WTC11 (cell line): ENCODE measurements at regions not wholly inside any gene's neighbourhood (a gene's known extent, or its start where the extent isn't known, plus 50 kb on each side); places are given as distances from the start of the nearest gene placed in this dataset.

Experiments used
- ATAC-seq: fragments of 200-7000 bp; cut with Tn5 transposase; 2 replicates; pipeline ENCODE4 v1.10.0; 2021; ENCODE audit warnings: mild to moderate bottlenecking, moderate library complexity
- CTCF ChIA-PET: fragments of 300-600 bp; sonication (Branson Sonifier 250); formaldehyde crosslinking; loops from one replicate; lab custom pipeline; 2021; ENCODE audit warnings: antibody characterized with exemption; lab: Charles Lee
- POLR2A ChIA-PET: fragments of 350-600 bp; sonication (Branson Sonifier 250); formaldehyde crosslinking; loops from one replicate; lab custom pipeline; 2021; ENCODE audit warnings: antibody characterized with exemption; lab: Charles Lee
- DNase-seq: peaks from one replicate; pipeline ENCODE4 v3.0.0; 2021; ENCODE audit warnings: low spot score
- H3K27ac Mint-ChIP-seq: 2 replicates; pipeline ENCODE4 v1.8.0; 2021; ENCODE audit warnings: mixed read lengths
- H3K27me3 Mint-ChIP-seq: 2 replicates; pipeline ENCODE4 v1.8.0; 2021; ENCODE audit warnings: low read depth, mild to moderate bottlenecking, moderate library complexity, mixed read lengths
- H3K36me3 Mint-ChIP-seq: 2 replicates; pipeline ENCODE4 v1.8.0; 2021; ENCODE audit warnings: mixed read lengths
- H3K4me1 Mint-ChIP-seq: 2 replicates; pipeline ENCODE4 v1.8.0; 2022; ENCODE audit warnings: mixed read lengths
- H3K4me3 Mint-ChIP-seq: 2 replicates; pipeline ENCODE4 v1.8.0; 2021; ENCODE audit warnings: mild to moderate bottlenecking, moderate library complexity, mixed read lengths
- H3K9me3 Mint-ChIP-seq: 2 replicates; pipeline ENCODE4 v1.8.0; 2021; ENCODE audit warnings: mixed read lengths
- ATF1 ChIP-seq: sonication (generic); formaldehyde crosslinking; IDR thresholded peaks from 2 replicates; pipeline ENCODE4 v1.8.1; 2023; ENCODE audit warnings: mild to moderate bottlenecking, moderate library complexity, missing genetic modification reagents
- CREB1 ChIP-seq: sonication (generic); formaldehyde crosslinking; IDR thresholded peaks from 2 replicates; pipeline ENCODE4 v1.8.0; 2023; ENCODE audit warnings: mild to moderate bottlenecking, missing genetic modification reagents
- EMX1 ChIP-seq: fragments of 250-450 bp; sonication (Bioruptor Pico); IDR thresholded peaks from 2 replicates; pipeline ENCODE4 v1.8.0; 2021; ENCODE audit warnings: mild to moderate bottlenecking
- ESRRA ChIP-seq: sonication (generic); formaldehyde crosslinking; IDR thresholded peaks from 2 replicates; pipeline ENCODE4 v1.8.1; 2022; ENCODE audit warnings: mild to moderate bottlenecking, missing genetic modification reagents, borderline replicate concordance
- FOXJ3 ChIP-seq: sonication (generic); formaldehyde crosslinking; IDR thresholded peaks from 2 replicates; pipeline ENCODE4 v1.9.0; 2021; ENCODE audit warnings: missing genetic modification reagents, mild to moderate bottlenecking, borderline replicate concordance
- TP53 ChIP-seq: sonication (generic); formaldehyde crosslinking; IDR thresholded peaks from 2 replicates; pipeline ENCODE4 v1.8.1; 2023; ENCODE audit warnings: mild to moderate bottlenecking, missing genetic modification reagents
- ZNF138 ChIP-seq: sonication (generic); formaldehyde crosslinking; conservative IDR thresholded peaks from 2 replicates; pipeline ENCODE4 v1.8.1; 2022; ENCODE audit warnings: mild to moderate bottlenecking, moderate library complexity, missing genetic modification reagents
- ZNF263 ChIP-seq: sonication (generic); formaldehyde crosslinking; IDR thresholded peaks from 2 replicates; pipeline ENCODE4 v1.8.1; 2022; ENCODE audit warnings: low read depth, mild to moderate bottlenecking, moderate library complexity, missing genetic modification reagents
- ZNF396 ChIP-seq: fragments of 250-450 bp; sonication (Bioruptor Pico); IDR thresholded peaks from 2 replicates; pipeline ENCODE4 v1.8.0; 2021; ENCODE audit warnings: mild to moderate bottlenecking, moderate library complexity, borderline replicate concordance
- TF ChIP-seq, protein P1 (sequence below): sonication (generic); formaldehyde crosslinking; IDR thresholded peaks from 2 replicates; pipeline ENCODE4 v1.8.0; 2023; ENCODE audit warnings: mild to moderate bottlenecking, missing genetic modification reagents
- TF ChIP-seq, protein P2 (sequence below): sonication (generic); formaldehyde crosslinking; IDR thresholded peaks from 2 replicates; pipeline ENCODE4 v1.8.0; 2023; ENCODE audit warnings: missing genetic modification reagents
- TF ChIP-seq, protein P3 (sequence below): sonication (generic); formaldehyde crosslinking; IDR thresholded peaks from 2 replicates; pipeline ENCODE4 v1.8.1; 2023; ENCODE audit warnings: mild to moderate bottlenecking, missing genetic modification reagents
- TF ChIP-seq, protein P4 (sequence below): sonication (generic); formaldehyde crosslinking; IDR thresholded peaks from 2 replicates; pipeline ENCODE4 v1.8.1; 2023; ENCODE audit warnings: mild to moderate bottlenecking, missing genetic modification reagents, moderate library complexity
- TF ChIP-seq, protein P5 (sequence below): sonication (generic); formaldehyde crosslinking; IDR thresholded peaks from 2 replicates; pipeline ENCODE4 v1.8.1; 2022; ENCODE audit warnings: mild to moderate bottlenecking, missing genetic modification reagents, moderate library complexity, borderline replicate concordance
- TF ChIP-seq, protein P6 (sequence below): sonication (generic); formaldehyde crosslinking; IDR thresholded peaks from 2 replicates; pipeline ENCODE4 v1.8.1; 2023; ENCODE audit warnings: mild to moderate bottlenecking, moderate library complexity, missing genetic modification reagents
- TF ChIP-seq, protein P7 (sequence below): sonication (generic); formaldehyde crosslinking; IDR thresholded peaks from 2 replicates; pipeline ENCODE4 v1.8.1; 2022; ENCODE audit warnings: low read depth, mild to moderate bottlenecking, moderate library complexity, missing genetic modification reagents, borderline replicate concordance
- TF ChIP-seq, protein P8 (sequence below): sonication (generic); formaldehyde crosslinking; IDR thresholded peaks from 2 replicates; pipeline ENCODE4 v1.8.0; 2022; ENCODE audit warnings: mild to moderate bottlenecking, missing genetic modification reagents
- TF ChIP-seq, protein P9 (sequence below): sonication (generic); formaldehyde crosslinking; conservative IDR thresholded peaks from 2 replicates; pipeline ENCODE4 v1.8.1; 2023; ENCODE audit warnings: mild to moderate bottlenecking, low read depth, missing genetic modification reagents, moderate library complexity

DNA sequence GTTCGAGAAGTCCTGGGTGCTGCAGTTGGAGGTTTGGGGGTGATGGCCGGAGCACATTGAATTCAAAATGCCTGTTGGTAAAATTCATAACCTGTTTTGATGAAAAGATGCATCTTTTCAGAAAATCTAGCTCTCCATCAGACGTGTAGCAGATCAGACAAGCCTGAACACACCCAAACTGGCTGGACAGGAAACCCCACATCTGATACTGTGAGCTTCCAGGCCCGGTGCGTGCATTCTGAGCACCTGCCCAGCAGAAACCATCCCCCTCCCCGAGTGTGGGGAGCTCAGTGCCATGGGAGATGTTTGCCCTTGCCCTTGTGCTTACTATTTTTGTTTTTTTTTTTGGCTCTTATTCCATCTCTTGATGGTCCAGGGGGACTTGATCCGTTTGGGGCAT lies 417.1 kb downstream of the TCERG1L start:
- H3K4me3 Mint-ChIP-seq, result no peak overlapping the region
- TF ChIP-seq TP53 (no peak), ESRRA (CRISPR knock-in tag) (no peak), ZNF396 (CRISPR knock-in tag) (no peak), CREB1 (CRISPR knock-in tag) (no peak), ATF1 (CRISPR knock-in tag) (no peak), FOXJ3 (CRISPR knock-in tag) (no peak), ZNF138 (CRISPR knock-in tag) (no peak), ZNF263 (CRISPR knock-in tag) (no peak)
- TF ChIP-seq, protein P1, sequence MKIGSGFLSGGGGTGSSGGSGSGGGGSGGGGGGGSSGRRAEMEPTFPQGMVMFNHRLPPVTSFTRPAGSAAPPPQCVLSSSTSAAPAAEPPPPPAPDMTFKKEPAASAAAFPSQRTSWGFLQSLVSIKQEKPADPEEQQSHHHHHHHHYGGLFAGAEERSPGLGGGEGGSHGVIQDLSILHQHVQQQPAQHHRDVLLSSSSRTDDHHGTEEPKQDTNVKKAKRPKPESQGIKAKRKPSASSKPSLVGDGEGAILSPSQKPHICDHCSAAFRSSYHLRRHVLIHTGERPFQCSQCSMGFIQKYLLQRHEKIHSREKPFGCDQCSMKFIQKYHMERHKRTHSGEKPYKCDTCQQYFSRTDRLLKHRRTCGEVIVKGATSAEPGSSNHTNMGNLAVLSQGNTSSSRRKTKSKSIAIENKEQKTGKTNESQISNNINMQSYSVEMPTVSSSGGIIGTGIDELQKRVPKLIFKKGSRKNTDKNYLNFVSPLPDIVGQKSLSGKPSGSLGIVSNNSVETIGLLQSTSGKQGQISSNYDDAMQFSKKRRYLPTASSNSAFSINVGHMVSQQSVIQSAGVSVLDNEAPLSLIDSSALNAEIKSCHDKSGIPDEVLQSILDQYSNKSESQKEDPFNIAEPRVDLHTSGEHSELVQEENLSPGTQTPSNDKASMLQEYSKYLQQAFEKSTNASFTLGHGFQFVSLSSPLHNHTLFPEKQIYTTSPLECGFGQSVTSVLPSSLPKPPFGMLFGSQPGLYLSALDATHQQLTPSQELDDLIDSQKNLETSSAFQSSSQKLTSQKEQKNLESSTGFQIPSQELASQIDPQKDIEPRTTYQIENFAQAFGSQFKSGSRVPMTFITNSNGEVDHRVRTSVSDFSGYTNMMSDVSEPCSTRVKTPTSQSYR, result no peak
- TF ChIP-seq, protein P2, sequence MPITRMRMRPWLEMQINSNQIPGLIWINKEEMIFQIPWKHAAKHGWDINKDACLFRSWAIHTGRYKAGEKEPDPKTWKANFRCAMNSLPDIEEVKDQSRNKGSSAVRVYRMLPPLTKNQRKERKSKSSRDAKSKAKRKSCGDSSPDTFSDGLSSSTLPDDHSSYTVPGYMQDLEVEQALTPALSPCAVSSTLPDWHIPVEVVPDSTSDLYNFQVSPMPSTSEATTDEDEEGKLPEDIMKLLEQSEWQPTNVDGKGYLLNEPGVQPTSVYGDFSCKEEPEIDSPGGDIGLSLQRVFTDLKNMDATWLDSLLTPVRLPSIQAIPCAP (CRISPR knock-in tag), result no peak
- TF ChIP-seq, protein P3, sequence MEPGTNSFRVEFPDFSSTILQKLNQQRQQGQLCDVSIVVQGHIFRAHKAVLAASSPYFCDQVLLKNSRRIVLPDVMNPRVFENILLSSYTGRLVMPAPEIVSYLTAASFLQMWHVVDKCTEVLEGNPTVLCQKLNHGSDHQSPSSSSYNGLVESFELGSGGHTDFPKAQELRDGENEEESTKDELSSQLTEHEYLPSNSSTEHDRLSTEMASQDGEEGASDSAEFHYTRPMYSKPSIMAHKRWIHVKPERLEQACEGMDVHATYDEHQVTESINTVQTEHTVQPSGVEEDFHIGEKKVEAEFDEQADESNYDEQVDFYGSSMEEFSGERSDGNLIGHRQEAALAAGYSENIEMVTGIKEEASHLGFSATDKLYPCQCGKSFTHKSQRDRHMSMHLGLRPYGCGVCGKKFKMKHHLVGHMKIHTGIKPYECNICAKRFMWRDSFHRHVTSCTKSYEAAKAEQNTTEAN, result no peak
- TF ChIP-seq, protein P4, sequence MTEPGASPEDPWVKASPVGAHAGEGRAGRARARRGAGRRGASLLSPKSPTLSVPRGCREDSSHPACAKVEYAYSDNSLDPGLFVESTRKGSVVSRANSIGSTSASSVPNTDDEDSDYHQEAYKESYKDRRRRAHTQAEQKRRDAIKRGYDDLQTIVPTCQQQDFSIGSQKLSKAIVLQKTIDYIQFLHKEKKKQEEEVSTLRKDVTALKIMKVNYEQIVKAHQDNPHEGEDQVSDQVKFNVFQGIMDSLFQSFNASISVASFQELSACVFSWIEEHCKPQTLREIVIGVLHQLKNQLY (CRISPR knock-in tag), result no peak
- TF ChIP-seq, protein P5, sequence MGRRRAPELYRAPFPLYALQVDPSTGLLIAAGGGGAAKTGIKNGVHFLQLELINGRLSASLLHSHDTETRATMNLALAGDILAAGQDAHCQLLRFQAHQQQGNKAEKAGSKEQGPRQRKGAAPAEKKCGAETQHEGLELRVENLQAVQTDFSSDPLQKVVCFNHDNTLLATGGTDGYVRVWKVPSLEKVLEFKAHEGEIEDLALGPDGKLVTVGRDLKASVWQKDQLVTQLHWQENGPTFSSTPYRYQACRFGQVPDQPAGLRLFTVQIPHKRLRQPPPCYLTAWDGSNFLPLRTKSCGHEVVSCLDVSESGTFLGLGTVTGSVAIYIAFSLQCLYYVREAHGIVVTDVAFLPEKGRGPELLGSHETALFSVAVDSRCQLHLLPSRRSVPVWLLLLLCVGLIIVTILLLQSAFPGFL (CRISPR knock-in tag), result no peak
- TF ChIP-seq, protein P6, sequence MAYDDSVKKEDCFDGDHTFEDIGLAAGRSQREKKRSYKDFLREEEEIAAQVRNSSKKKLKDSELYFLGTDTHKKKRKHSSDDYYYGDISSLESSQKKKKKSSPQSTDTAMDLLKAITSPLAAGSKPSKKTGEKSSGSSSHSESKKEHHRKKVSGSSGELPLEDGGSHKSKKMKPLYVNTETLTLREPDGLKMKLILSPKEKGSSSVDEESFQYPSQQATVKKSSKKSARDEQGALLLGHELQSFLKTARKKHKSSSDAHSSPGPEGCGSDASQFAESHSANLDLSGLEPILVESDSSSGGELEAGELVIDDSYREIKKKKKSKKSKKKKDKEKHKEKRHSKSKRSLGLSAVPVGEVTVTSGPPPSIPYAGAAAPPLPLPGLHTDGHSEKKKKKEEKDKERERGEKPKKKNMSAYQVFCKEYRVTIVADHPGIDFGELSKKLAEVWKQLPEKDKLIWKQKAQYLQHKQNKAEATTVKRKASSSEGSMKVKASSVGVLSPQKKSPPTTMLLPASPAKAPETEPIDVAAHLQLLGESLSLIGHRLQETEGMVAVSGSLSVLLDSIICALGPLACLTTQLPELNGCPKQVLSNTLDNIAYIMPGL (CRISPR knock-in tag), result no peak
- TF ChIP-seq, protein P7, sequence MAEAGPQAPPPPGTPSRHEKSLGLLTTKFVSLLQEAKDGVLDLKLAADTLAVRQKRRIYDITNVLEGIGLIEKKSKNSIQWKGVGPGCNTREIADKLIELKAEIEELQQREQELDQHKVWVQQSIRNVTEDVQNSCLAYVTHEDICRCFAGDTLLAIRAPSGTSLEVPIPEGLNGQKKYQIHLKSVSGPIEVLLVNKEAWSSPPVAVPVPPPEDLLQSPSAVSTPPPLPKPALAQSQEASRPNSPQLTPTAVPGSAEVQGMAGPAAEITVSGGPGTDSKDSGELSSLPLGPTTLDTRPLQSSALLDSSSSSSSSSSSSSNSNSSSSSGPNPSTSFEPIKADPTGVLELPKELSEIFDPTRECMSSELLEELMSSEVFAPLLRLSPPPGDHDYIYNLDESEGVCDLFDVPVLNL (CRISPR knock-in tag), result no peak
- TF ChIP-seq, all 79 proteins: peak for 0
- H3K9me3 Mint-ChIP-seq, result peaks cover 67% of the 10 kb centered on the region
- H3K4me1 Mint-ChIP-seq, result peaks cover 4% of the 10 kb centered on the region
- peaks cover 8% of the 10 kb centered on the region for H3K27me3 Mint-ChIP-seq
- DNase-seq, result no peak
- POLR2A ChIA-PET, result no interaction called here
- H3K36me3 Mint-ChIP-seq, result peaks cover 66% of the 10 kb centered on the region
- CTCF ChIA-PET, result no interaction called here
- H3K27ac Mint-ChIP-seq, result no peak overlapping the region
- no peak for ATAC-seq

DNA sequence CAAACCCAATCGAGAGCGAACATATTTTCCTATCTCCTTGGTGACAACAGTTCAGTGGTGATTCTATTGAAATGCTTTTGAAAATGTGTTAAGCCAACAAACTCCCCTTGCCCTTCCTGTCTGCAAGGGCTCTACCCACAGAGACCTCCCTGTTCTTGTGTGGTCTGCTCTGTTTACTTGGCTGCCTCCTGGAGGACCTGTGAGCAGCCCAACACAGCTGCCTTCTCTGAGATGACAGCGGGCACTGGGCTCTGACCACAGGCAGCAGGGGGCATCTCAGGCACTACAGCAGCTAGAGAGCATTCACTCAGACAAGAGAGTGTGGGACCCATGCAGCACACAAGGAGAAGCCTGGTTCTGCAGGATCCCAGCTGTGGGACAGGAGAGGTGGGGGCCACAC lies 416.4 kb downstream of the TCERG1L start:
- DNase-seq (no peak), ATAC-seq (no peak)
- POLR2A ChIA-PET, result no interaction called here
- H3K27me3 Mint-ChIP-seq, result peaks cover 8% of the 10 kb centered on the region
- H3K4me3 Mint-ChIP-seq, result no peak overlapping the region
- peaks cover 4% of the 10 kb centered on the region for H3K4me1 Mint-ChIP-seq
- peaks cover 63% of the 10 kb centered on the region for H3K9me3 Mint-ChIP-seq
- no peak overlapping the region for H3K27ac Mint-ChIP-seq
- CTCF ChIA-PET, result no interaction called here
- peaks cover 64% of the 10 kb centered on the region for H3K36me3 Mint-ChIP-seq
- TF ChIP-seq, protein P8, sequence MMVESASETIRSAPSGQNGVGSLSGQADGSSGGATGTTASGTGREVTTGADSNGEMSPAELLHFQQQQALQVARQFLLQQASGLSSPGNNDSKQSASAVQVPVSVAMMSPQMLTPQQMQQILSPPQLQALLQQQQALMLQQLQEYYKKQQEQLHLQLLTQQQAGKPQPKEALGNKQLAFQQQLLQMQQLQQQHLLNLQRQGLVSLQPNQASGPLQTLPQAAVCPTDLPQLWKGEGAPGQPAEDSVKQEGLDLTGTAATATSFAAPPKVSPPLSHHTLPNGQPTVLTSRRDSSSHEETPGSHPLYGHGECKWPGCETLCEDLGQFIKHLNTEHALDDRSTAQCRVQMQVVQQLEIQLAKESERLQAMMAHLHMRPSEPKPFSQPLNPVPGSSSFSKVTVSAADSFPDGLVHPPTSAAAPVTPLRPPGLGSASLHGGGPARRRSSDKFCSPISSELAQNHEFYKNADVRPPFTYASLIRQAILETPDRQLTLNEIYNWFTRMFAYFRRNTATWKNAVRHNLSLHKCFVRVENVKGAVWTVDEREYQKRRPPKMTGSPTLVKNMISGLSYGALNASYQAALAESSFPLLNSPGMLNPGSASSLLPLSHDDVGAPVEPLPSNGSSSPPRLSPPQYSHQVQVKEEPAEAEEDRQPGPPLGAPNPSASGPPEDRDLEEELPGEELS (CRISPR knock-in tag), result no peak
- no peak for TF ChIP-seq EMX1 (CRISPR knock-in tag)
- TF ChIP-seq, protein P9, sequence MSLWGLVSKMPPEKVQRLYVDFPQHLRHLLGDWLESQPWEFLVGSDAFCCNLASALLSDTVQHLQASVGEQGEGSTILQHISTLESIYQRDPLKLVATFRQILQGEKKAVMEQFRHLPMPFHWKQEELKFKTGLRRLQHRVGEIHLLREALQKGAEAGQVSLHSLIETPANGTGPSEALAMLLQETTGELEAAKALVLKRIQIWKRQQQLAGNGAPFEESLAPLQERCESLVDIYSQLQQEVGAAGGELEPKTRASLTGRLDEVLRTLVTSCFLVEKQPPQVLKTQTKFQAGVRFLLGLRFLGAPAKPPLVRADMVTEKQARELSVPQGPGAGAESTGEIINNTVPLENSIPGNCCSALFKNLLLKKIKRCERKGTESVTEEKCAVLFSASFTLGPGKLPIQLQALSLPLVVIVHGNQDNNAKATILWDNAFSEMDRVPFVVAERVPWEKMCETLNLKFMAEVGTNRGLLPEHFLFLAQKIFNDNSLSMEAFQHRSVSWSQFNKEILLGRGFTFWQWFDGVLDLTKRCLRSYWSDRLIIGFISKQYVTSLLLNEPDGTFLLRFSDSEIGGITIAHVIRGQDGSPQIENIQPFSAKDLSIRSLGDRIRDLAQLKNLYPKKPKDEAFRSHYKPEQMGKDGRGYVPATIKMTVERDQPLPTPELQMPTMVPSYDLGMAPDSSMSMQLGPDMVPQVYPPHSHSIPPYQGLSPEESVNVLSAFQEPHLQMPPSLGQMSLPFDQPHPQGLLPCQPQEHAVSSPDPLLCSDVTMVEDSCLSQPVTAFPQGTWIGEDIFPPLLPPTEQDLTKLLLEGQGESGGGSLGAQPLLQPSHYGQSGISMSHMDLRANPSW, result no peak
